Endothelial cell (in vitro differentiated cells): ENCODE measurements at regions not wholly inside any gene's neighbourhood (a gene's known extent, or its start where the extent isn't known, plus 50 kb on each side); places are given as distances from the start of the nearest gene placed in this dataset.

Experiments
- DNase-seq: peaks from one replicate; pipeline ENCODE4 v3.0.0; 2021; ENCODE audit warnings: low spot score
- H3K27ac Mint-ChIP-seq: one replicate; pipeline ENCODE4 v1.8.0; 2021; ENCODE audit warnings: mixed read lengths, inconsistent platforms; ENCODE audit not compliant: unreplicated experiment
- H3K27me3 Mint-ChIP-seq: one replicate; pipeline ENCODE4 v1.8.0; 2021; ENCODE audit warnings: mild to moderate bottlenecking, moderate library complexity, mixed read lengths, inconsistent platforms; ENCODE audit not compliant: unreplicated experiment
- H3K36me3 Mint-ChIP-seq: one replicate; pipeline ENCODE4 v1.8.0; 2021; ENCODE audit warnings: mild to moderate bottlenecking, low read depth, mixed read lengths, inconsistent platforms; ENCODE audit not compliant: unreplicated experiment
- H3K4me1 Mint-ChIP-seq: one replicate; pipeline ENCODE4 v1.8.0; 2021; ENCODE audit warnings: mild to moderate bottlenecking, mixed read lengths, inconsistent platforms; ENCODE audit not compliant: unreplicated experiment
- H3K4me3 Mint-ChIP-seq: one replicate; pipeline ENCODE4 v1.8.0; 2021; ENCODE audit warnings: mild to moderate bottlenecking, mixed read lengths, inconsistent platforms; ENCODE audit not compliant: unreplicated experiment
- H3K9me3 Mint-ChIP-seq: one replicate; pipeline ENCODE4 v1.8.0; 2021; ENCODE audit warnings: mixed read lengths, inconsistent platforms; ENCODE audit not compliant: unreplicated experiment
- TF ChIP-seq, protein P1 (sequence below): fragments of 200-600 bp; sonication (generic); IDR thresholded peaks from one replicate; pipeline ENCODE4 v1.5.0; 2021; ENCODE audit warnings: antibody characterized with exemption; ENCODE audit not compliant: unreplicated experiment

DNA sequence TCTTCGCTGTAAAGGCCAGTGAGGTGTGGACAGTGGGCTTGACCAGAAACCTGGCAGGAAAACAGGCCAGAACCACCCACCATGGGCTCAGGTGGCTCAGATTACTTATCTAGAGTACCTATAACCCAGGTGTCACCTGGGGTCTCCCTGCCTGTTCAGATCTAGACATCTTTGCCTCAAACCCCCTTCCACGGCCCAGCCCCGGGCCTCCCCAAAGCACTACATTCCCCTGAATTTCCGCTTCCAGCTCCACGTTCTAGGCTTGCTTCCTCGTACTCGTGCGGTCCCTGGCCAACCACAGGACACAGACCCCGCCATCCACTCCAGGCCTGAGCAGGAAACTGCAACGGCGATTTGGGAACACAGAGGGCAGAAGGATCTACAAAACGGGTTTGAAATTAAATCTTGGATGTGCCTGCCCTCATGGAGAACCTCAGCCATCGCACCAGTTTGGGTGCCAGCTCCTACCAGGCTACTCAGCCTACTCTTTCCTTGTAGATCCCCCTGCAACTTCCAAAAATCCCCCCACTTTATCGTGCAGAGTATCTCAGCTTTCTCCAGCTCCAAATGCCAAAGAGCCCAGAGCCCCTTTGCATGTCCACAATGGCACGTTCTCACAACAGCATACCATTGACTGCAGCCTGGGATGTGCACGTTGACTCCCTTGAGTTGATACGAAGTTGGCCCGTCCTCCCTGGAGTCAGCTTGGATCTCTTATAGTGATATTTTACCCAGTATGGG, 62.7 kb upstream of the CACUL1 start:
- no peak overlapping the region for H3K4me3 Mint-ChIP-seq

DNA sequence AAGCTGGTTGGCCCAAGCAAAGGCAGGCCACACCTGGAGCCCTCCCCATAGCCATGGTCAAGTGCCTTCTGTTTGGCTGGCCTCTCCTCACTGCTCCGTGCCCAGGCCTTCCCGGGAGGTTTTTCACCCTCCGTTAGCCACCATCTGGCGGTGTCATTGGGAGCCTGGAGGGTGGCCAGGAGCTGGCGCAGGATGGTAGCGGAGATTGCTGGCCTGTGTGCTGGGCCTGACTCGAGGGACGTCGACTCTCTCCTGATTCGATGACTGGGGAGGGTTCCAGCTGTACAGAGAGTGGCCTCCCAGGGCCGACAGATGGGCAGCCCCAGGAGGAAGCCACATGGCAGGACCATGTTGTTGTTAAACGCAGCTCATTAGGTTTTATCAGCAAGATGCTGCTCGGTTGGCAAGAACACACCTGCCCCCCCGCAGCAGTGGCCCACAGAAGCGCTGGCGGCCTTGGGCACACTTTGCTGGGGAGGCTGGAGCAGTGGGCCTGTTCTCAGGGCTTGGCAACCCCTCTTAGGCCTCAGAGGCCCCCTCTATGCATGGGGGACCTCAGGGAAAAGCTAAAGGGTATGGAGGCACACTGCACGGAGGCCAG, 64.0 kb upstream of the CACUL1 start:
- H3K27ac Mint-ChIP-seq = no peak overlapping the region

More for the DNA sequence above, 62.7 kb upstream of the CACUL1 start:
- H3K36me3 Mint-ChIP-seq = no peaks in the 10 kb centered on the region
- no peaks in the 10 kb centered on the region for H3K27me3 Mint-ChIP-seq
- H3K4me1 Mint-ChIP-seq = no peaks in the 10 kb centered on the region
- H3K27ac Mint-ChIP-seq = no peak overlapping the region
- no peaks in the 10 kb centered on the region for H3K9me3 Mint-ChIP-seq
- DNase-seq = no peak
- TF ChIP-seq, protein P1, sequence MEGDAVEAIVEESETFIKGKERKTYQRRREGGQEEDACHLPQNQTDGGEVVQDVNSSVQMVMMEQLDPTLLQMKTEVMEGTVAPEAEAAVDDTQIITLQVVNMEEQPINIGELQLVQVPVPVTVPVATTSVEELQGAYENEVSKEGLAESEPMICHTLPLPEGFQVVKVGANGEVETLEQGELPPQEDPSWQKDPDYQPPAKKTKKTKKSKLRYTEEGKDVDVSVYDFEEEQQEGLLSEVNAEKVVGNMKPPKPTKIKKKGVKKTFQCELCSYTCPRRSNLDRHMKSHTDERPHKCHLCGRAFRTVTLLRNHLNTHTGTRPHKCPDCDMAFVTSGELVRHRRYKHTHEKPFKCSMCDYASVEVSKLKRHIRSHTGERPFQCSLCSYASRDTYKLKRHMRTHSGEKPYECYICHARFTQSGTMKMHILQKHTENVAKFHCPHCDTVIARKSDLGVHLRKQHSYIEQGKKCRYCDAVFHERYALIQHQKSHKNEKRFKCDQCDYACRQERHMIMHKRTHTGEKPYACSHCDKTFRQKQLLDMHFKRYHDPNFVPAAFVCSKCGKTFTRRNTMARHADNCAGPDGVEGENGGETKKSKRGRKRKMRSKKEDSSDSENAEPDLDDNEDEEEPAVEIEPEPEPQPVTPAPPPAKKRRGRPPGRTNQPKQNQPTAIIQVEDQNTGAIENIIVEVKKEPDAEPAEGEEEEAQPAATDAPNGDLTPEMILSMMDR = no peak

DNA sequence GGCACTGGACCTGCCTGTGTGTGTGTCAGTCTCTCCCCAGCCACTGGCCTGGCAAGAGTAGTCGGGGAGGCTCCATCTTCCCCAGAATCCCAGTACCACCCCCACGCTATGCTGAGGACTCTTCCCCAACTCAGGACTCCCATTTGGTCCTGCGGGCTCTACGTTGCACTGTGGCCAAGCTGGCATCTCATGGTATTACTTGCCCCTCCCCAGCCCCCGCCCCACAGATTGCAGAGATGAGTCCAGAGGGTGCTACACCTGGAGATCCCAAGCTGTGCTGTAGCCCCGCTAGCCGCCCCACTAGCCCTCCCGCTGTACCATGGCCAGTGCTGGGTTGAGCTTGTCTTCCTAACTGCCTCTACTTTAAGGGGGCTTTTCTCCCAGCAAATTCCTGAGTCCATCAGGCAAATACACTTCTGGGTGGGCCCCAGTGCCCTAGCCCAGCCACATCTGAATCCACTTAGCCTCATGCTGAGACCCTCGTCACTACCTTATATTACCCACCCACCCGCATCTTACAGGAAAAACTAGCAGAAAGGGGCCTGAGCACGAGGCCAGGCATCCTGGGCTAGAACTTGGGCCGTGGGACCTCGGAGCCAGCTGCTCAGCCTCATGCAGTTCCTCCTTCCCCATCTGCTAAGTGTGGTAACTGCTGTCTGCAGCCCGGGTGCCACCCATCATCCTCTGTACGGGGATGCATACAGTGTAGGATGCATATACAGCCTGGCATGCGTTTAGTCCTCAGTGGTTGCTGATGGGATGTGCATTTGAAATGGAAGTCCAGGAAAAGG, 65.8 kb upstream of the CACUL1 start:
- Mint-ChIP-seq H3K27me3 (no peaks in the 10 kb centered on the region), H3K27ac (no peak overlapping the region), H3K4me1 (no peaks in the 10 kb centered on the region), H3K36me3 (no peaks in the 10 kb centered on the region), H3K4me3 (no peak overlapping the region), H3K9me3 (no peaks in the 10 kb centered on the region)
- DNase-seq = no peak
- TF ChIP-seq, protein P1 = no peak

More for the DNA sequence above, 64.0 kb upstream of the CACUL1 start:
- Mint-ChIP-seq H3K9me3 (no peaks in the 10 kb centered on the region), H3K36me3 (no peaks in the 10 kb centered on the region), H3K4me3 (no peak overlapping the region), H3K27me3 (no peaks in the 10 kb centered on the region), H3K4me1 (no peaks in the 10 kb centered on the region)
- no peak for DNase-seq
- TF ChIP-seq, protein P1 = no peak

DNA sequence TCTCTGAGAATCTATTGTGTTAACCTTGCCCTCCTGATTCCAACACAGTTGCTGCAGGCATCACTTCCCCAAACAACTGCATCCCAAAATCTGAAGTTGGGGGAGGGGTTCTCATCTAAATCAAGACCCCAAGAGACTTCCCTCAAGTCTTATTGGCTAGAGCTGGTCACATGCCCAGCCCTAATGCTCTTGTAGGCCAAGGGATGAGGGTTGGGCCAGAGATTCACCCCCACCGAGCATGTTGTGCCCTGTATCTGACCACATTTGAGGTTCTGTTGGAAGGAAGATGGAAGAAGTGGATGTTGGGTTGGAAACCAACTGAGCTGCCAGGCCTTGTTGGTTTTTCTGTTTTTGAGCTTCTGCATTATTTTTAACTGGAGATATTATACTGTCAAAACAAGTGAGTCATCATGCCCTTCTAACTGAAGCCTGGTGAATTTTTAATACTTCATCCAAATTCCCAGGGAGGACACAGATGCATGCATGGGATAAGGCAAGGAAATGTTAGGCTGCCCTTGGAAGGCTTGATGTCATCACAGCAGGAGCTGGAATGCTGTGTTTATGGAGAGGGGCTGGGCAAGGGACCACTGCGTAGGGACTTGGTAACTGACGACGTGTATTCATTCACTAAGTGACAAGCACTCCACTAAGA, 68.6 kb upstream of the CACUL1 start:
- DNase-seq = no peak
- Mint-ChIP-seq H3K27me3 (no peaks in the 10 kb centered on the region), H3K36me3 (peaks cover 4% of the 10 kb centered on the region), H3K4me3 (no peak overlapping the region), H3K4me1 (no peaks in the 10 kb centered on the region), H3K9me3 (no peaks in the 10 kb centered on the region), H3K27ac (no peak overlapping the region)
- TF ChIP-seq, protein P1 = no peak
